ENCODE measurements at regions not wholly inside any gene's neighbourhood (a gene's known extent, or its start where the extent isn't known, plus 50 kb on each side); places are given as distances from the start of the nearest gene placed in this dataset.

- DNase-seq (ENCODE audit: extremely low spot score), result no peak
- 46% methylated on average over 3 of the region's 3 CpGs for WGBS
- Histone ChIP-seq H3K4me3 (ENCODE audit: low read depth, low read length) (no peak overlapping the region), H3K4me1 (ENCODE audit: insufficient read depth) (no peaks in the 10 kb centered on the region), H3K27ac (ENCODE audit: low read depth) (no peak overlapping the region), H3K36me3 (ENCODE audit: insufficient read depth) (no peaks in the 10 kb centered on the region)
Measured at GRCh38 chr10:124305131-124305530, 113.6 kb downstream of the OAT start.

GRCh38 chr10:124303662-124304418 lies 114.9 kb downstream of the OAT start:
- WGBS, result 96% methylated on average over 6 of the region's 6 CpGs
- H3K4me3 ChIP-seq (ENCODE audit: low read depth, low read length), result no peak overlapping the region
- DNase-seq (ENCODE audit: extremely low spot score), result no peak
- no peaks in the 10 kb centered on the region for H3K4me1 ChIP-seq (ENCODE audit: insufficient read depth)
- no peak overlapping the region for H3K27ac ChIP-seq (ENCODE audit: low read depth)
- H3K36me3 ChIP-seq (ENCODE audit: insufficient read depth), result no peaks in the 10 kb centered on the region

GRCh38 chr10:124302951-124303505 lies 115.7 kb downstream of the OAT start:
- no peak overlapping the region for H3K4me3 ChIP-seq (ENCODE audit: low read depth, low read length)
- no peak overlapping the region for H3K27ac ChIP-seq (ENCODE audit: low read depth)
- no peaks in the 10 kb centered on the region for H3K36me3 ChIP-seq (ENCODE audit: insufficient read depth)
- DNase-seq (ENCODE audit: extremely low spot score), result no peak
- H3K4me1 ChIP-seq (ENCODE audit: insufficient read depth), result no peaks in the 10 kb centered on the region
- WGBS, result 74% methylated on average over 8 of the region's 8 CpGs

- DNase-seq (ENCODE audit: extremely low spot score), result no peak
- no peaks in the 10 kb centered on the region for H3K36me3 ChIP-seq (ENCODE audit: insufficient read depth)
- no peak overlapping the region for H3K27ac ChIP-seq (ENCODE audit: low read depth)
- H3K4me1 ChIP-seq (ENCODE audit: insufficient read depth), result no peaks in the 10 kb centered on the region
- H3K4me3 ChIP-seq (ENCODE audit: low read depth, low read length), result no peak overlapping the region
- WGBS, result 81% methylated on average over 9 of the region's 9 CpGs
Measured at GRCh38 chr10:124301736-124302135, 117.0 kb downstream of the OAT start.

- no peak for DNase-seq (ENCODE audit: extremely low spot score)
- no peaks in the 10 kb centered on the region for H3K36me3 ChIP-seq (ENCODE audit: insufficient read depth)
- WGBS, result 94% methylated on average over 5 of the region's 5 CpGs
- H3K4me1 ChIP-seq (ENCODE audit: insufficient read depth), result no peaks in the 10 kb centered on the region
- no peak overlapping the region for H3K27ac ChIP-seq (ENCODE audit: low read depth)
- H3K4me3 ChIP-seq (ENCODE audit: low read depth, low read length), result no peak overlapping the region
Measured at GRCh38 chr10:124300735-124301134, 118.0 kb downstream of the OAT start.

- no peak for DNase-seq (ENCODE audit: extremely low spot score)
- Histone ChIP-seq H3K4me3 (ENCODE audit: low read depth, low read length) (no peak overlapping the region), H3K36me3 (ENCODE audit: insufficient read depth) (no peaks in the 10 kb centered on the region), H3K27ac (ENCODE audit: low read depth) (no peak overlapping the region), H3K4me1 (ENCODE audit: insufficient read depth) (no peaks in the 10 kb centered on the region)
- WGBS, result 88% methylated on average over 6 of the region's 6 CpGs
Measured at GRCh38 chr10:124300224-124300623, 118.5 kb downstream of the OAT start.

- no peak overlapping the region for H3K4me3 ChIP-seq (ENCODE audit: low read depth, low read length)
- no peak overlapping the region for H3K27ac ChIP-seq (ENCODE audit: low read depth)
- WGBS, result 82% methylated on average over 4 of the region's 4 CpGs
- no peak for DNase-seq (ENCODE audit: extremely low spot score)
- no peaks in the 10 kb centered on the region for H3K36me3 ChIP-seq (ENCODE audit: insufficient read depth)
- H3K4me1 ChIP-seq (ENCODE audit: insufficient read depth), result no peaks in the 10 kb centered on the region
Measured at GRCh38 chr10:124299696-124300095, 119.0 kb downstream of the OAT start.

GRCh38 chr10:124298891-124299290 lies 119.8 kb downstream of the OAT start:
- DNase-seq (ENCODE audit: extremely low spot score), result no peak
- Histone ChIP-seq H3K4me3 (ENCODE audit: low read depth, low read length) (no peak overlapping the region), H3K4me1 (ENCODE audit: insufficient read depth) (no peaks in the 10 kb centered on the region), H3K27ac (ENCODE audit: low read depth) (no peak overlapping the region), H3K36me3 (ENCODE audit: insufficient read depth) (no peaks in the 10 kb centered on the region)
- 91% methylated on average over 3 of the region's 3 CpGs for WGBS

- H3K4me3 ChIP-seq (ENCODE audit: low read depth, low read length), result no peak overlapping the region
- WGBS, result 83% methylated on average over 11 of the region's 11 CpGs
- no peak for DNase-seq (ENCODE audit: extremely low spot score)
- no peaks in the 10 kb centered on the region for H3K4me1 ChIP-seq (ENCODE audit: insufficient read depth)
- H3K27ac ChIP-seq (ENCODE audit: low read depth), result no peak overlapping the region
- no peaks in the 10 kb centered on the region for H3K36me3 ChIP-seq (ENCODE audit: insufficient read depth)
Measured at GRCh38 chr10:124296813-124297788, 121.6 kb downstream of the OAT start.

GRCh38 chr10:124296121-124296812 lies 122.5 kb downstream of the OAT start:
- peak; percentile 23 for DNase-seq (ENCODE audit: extremely low spot score)
- WGBS, result 63% methylated on average over 9 of the region's 9 CpGs

GRCh38 chr10:124294811-124295770 lies 123.6 kb downstream of the OAT start:
- H3K4me3 ChIP-seq (ENCODE audit: low read depth, low read length), result no peak overlapping the region
- DNase-seq (ENCODE audit: extremely low spot score), result no peak
- no peaks in the 10 kb centered on the region for H3K36me3 ChIP-seq (ENCODE audit: insufficient read depth)
- no peak overlapping the region for H3K27ac ChIP-seq (ENCODE audit: low read depth)
- 82% methylated on average over 22 of the region's 22 CpGs for WGBS
- no peaks in the 10 kb centered on the region for H3K4me1 ChIP-seq (ENCODE audit: insufficient read depth)

More at GRCh38 chr10:124296121-124296812, 122.5 kb downstream of the OAT start:
- no peaks in the 10 kb centered on the region for H3K4me1 ChIP-seq (ENCODE audit: insufficient read depth)
- no peaks in the 10 kb centered on the region for H3K36me3 ChIP-seq (ENCODE audit: insufficient read depth)
- no peak overlapping the region for H3K4me3 ChIP-seq (ENCODE audit: low read depth, low read length)
- no peak overlapping the region for H3K27ac ChIP-seq (ENCODE audit: low read depth)

GRCh38 chr10:124293616-124294449 lies 124.9 kb downstream of the OAT start:
- Histone ChIP-seq H3K4me3 (ENCODE audit: low read depth, low read length) (no peak overlapping the region), H3K4me1 (ENCODE audit: insufficient read depth) (no peaks in the 10 kb centered on the region), H3K27ac (ENCODE audit: low read depth) (no peak overlapping the region), H3K36me3 (ENCODE audit: insufficient read depth) (no peaks in the 10 kb centered on the region)
- WGBS, result 89% methylated on average over 22 of the region's 22 CpGs
- no peak for DNase-seq (ENCODE audit: extremely low spot score)

Data from urinary bladder (tissue), 3 donors.